ENCODE measurements at regions not wholly inside any gene's neighbourhood (a gene's known extent, or its start where the extent isn't known, plus 50 kb on each side); places are given as distances from the start of the nearest gene placed in this dataset.
"Not testable (repeated sequence)": the region's sequence is repeated elsewhere in the genome, so short reads cannot be mapped to it uniquely, and the experiment has no call there.

DNA sequence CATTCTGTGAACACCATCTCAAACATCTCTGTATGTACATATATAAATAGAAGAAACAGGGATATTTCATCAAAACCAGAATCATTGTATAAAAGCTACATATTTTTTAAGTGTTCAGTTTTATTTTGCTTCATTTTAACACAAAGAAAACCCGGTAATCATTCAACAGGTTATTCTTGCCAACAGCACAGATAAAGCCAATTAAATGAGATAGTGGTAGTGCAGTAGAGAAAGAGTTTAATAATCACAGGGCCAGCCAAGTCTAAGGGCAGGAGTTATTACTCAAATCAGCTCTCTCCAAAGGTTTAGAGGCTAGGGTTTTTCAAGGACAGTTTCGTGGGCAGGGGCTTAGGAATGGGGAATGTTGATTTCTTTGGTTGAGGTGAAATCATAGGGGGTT lies 261.0 kb upstream of the KIF2A start:
- DNase-seq: no peak

- DNase-seq: no peak
Observed at GRCh38 chr5:62046191-62046590, 259.8 kb upstream of the KIF2A start.

- no peak for DNase-seq
Observed at GRCh38 chr5:62051747-62052146, 254.3 kb upstream of the KIF2A start.

GRCh38 chr5:62059960-62060359 lies 246.0 kb upstream of the KIF2A start:
- no peak for DNase-seq

GRCh38 chr5:62065050-62065449 lies 241.0 kb upstream of the KIF2A start:
- no peak for DNase-seq

GRCh38 chr5:62066761-62067277 lies 239.2 kb upstream of the KIF2A start:
- DNase-seq: no peak

DNA sequence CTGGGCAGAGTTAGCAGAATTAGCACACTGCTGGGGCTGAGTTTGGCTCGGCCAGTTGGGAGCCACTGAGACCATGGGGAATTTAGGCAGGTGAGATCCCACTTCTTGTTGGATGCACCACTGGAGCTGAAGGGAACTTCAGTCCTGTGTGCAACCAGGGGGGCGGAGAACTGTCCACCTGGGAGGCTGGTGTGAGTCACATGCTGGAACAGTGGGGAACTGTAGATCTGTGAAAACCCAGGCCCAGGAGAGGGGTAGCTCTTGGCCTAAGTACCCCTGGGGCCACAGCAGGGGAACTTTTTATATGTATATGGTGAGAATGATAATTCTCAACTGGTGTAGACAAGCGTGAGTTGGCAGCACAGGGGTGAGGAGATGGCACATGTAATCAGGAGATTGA lies 237.5 kb upstream of the KIF2A start:
- no peak for DNase-seq

- no peak for DNase-seq
Observed at GRCh38 chr5:62077387-62077786, 228.6 kb upstream of the KIF2A start.

DNA sequence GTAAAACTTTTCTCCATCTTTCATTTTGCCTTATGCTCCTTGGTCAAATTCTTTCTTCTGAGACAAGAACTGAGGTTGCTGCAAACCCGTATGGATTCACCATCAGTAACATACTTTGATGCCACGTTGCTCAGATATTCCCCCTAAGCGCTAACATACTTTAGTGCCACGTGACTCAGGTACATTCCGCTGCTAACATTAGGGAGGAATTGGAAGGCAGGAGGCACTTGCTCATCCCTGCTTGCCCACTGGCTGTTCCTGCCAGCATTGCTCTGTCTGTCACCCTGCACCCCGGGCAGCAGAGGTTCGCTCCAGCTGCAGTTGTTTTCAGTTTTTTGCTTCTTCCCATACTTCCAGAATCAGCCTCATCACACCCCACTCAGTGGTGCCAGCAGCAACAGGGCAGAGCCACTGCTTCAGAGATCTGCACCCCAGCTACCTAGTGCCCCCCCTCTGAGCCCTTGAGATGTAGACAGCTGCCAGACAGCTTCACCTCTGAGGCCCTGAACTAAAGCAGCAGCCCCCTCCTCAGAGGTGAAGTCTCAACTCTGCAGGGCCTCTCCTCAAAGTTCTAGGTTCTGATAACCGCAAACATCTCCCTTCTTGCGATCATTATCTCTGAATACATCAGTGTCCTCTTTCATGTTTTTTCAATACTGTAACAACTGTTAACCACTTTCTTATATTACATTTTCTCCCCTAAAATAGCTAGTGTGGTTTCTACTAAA lies 228.0 kb upstream of the KIF2A start:
- DNase-seq: no peak

GRCh38 chr5:62082370-62082801 lies 223.6 kb upstream of the KIF2A start:
- no peak for DNase-seq

GRCh38 chr5:62083247-62083646 lies 222.8 kb upstream of the KIF2A start:
- no peak for DNase-seq

- no peak for DNase-seq
Observed at GRCh38 chr5:62083661-62084060, 222.3 kb upstream of the KIF2A start.

- no peak for DNase-seq
Observed at GRCh38 chr5:62084391-62084790, 221.6 kb upstream of the KIF2A start.

- DNase-seq: no peak
Observed at GRCh38 chr5:62090953-62091352, 215.1 kb upstream of the KIF2A start.

- DNase-seq: no peak
Observed at GRCh38 chr5:62093411-62093810, 212.6 kb upstream of the KIF2A start.

DNA sequence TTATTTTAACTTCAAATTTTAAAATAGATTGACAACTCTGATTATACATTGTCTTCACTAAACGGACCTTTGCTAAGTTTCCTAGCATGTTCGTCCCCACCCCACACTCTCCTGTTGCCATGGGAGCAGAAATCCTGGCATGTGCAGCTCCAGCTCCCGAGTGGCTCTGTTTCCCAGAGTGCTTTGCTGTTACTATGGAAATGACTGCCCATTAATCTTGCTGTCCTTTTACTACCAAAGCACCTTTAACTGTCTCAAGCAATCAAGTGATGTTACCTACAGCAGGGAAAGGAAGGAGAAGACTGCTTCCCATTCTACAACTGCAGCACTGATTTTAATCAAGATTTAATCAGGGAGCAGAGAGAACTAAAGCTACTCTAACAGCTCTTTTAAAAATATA lies 212.0 kb upstream of the KIF2A start:
- DNase-seq: no peak

DNA sequence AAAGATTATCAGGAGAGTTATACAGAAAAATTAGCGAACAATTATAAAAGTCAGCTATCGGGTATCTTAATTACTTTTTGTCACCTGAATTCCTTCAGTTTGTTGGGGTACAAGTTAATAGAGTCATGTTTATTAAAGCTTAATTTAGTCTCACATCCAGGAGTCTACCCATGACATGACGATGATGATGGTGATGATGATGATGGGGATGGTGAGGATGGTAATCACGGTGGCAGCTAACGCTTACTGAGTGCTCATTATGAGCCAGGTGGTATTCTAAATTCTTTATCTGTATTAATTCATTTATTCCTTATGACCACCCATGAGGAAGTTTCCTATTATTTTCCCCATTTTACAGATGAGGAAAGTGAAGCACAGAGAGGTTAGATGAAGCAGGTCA lies 208.6 kb upstream of the KIF2A start:
- no peak for DNase-seq

- DNase-seq: no peak
Observed at GRCh38 chr5:62100201-62100600, 205.8 kb upstream of the KIF2A start.

- DNase-seq: not testable (repeated sequence)
Observed at GRCh38 chr5:62103863-62104262, 202.1 kb upstream of the KIF2A start.

DNA sequence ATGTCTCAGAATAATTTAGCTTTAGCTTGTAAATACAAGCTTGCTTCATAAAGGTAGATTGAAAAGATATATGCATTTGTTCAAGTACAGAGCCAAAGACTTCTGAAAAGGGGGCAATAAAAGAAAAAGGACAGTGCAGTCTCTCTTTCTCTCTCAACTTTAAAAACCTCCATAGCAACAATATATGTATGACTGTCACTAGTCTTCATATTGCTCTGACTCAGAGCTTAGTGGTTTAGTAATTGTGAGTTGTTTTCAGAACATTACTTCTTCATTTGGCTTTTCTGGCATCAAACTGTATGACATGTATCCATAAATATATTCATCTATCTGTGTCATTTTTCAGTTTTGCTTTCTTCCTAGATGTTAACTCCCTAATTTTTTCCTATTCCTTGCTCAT lies 194.6 kb upstream of the KIF2A start:
- no peak for DNase-seq

- DNase-seq: no peak
Observed at GRCh38 chr5:62112689-62113228, 193.2 kb upstream of the KIF2A start.

DNA sequence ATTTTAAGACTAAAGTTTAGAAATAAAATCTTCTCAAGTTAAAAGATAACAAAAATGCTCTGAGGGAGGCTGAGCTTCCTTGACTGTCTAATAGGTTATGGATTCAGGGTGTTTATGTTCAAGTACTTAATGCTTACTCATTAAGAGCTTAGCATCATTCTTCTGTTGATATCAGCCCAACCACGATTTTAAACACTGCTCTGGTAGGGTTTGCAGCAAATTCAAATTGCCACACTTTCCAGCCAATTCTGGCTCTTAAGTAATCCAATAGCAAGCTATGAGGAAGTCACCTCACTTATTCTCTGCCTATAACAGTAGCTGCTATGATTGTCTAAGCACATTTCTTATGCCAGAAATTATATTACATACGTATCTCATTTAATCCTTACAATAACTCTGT lies 191.0 kb upstream of the KIF2A start:
- no peak for DNase-seq

- no peak for DNase-seq
Observed at GRCh38 chr5:62124266-62124665, 181.7 kb upstream of the KIF2A start.

DNA sequence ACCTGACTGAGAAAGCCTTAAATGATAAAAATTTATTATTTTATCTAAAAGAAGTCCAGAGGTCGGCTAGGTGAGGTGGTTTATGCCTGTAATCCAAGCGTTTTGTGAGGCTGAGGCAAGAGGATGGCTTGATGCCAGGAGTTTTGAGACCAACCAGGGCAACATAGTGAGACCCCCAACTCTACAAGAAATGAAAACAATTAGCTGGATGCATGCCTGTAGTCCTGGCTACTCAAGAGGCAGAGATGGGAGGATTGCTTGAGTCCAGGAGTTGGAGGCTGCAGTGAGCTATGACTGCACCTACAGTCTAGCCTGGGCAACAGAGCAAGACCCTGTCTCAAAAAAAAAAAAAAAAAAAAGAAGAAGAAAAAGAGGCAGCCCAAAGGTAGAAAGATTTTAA lies 179.9 kb upstream of the KIF2A start:
- no peak for DNase-seq

All from activated T-cell treated with anti-CD3 and anti-CD28 coated beads, Interleukin-2, amount 50 U/mL, for 1 hour (primary cell).